GM18909 (cell line): ENCODE measurements at regions not wholly inside any gene's neighbourhood (a gene's known extent, or its start where the extent isn't known, plus 50 kb on each side); places are given as distances from the start of the nearest gene placed in this dataset.
"Not testable (repeated sequence)": the region's sequence is repeated elsewhere in the genome, so short reads cannot be mapped to it uniquely, and the experiment has no call there.

Experiments used
- ATAC-seq: cut with Tn5 transposase; IDR thresholded peaks from one replicate; pipeline ENCODE4 v1.9.1; 2021; ENCODE audit warnings: mild to moderate bottlenecking; ENCODE audit not compliant: unreplicated experiment, poor library complexity

DNA sequence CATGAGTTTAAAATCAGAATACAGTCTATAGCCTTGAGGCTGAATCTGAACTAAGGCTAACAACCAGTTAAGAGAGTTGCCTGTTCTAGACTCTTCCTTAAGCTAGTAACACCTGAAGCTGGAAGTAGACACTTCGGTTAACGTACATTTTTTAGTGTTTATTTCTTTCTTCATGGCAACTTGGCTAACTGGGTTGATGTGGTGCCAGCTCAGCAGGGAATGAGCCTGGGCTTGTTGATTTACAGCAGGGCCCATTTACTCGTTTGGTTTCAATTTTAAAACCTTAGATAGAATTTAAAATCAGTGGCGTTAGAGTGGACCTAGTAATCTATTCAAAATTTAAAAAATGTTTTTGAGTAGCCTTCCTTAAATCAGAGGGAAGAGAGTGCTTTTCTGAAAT, 137.6 kb upstream of the ESX1 start:
- no peak for ATAC-seq

DNA sequence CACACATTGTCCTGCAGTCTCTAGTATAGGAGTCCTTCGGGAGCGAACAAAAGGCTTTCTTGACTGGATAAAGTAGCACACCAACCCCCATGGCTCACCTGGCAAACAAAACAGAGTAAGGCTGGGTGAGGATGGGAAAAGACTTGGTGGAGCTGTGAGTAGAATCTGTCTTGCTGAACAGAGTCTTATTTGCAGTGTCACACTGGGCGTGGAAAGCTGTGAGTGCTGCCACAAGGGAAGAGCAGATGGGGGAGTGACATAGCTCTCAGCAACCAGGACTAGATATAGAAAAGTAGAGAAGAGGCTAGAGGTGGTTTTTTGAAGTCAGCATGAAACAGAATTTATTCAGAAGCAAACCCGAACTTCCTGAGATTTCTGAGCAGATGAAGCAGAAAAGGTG, 137.2 kb upstream of the ESX1 start:
- ATAC-seq: no peak

DNA sequence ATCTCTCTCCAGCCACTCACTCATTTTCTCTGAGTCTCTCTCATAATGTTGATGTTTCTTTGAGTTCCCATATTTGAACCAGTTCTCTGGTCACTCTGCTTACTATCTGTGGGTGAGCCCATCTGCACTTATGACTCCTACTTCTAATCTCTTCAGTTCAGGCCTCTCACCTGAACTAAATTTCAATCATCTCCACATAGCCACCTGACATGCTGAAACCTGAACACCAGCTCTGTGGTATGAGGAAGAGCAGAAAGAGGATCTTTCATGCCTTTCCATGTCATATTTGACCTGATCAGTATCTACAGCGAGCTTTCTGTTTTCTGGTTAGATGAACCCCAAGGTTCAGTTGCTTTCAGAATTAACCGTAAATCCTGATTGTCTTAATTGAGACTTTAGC, 122.2 kb upstream of the ESX1 start:
- no peak for ATAC-seq

- no peak for ATAC-seq
Observed at GRCh38 chrX:104372547-104372946, 117.8 kb upstream of the ESX1 start.

GRCh38 chrX:104370089-104370488, 115.4 kb upstream of the ESX1 start:
- ATAC-seq: no peak

DNA sequence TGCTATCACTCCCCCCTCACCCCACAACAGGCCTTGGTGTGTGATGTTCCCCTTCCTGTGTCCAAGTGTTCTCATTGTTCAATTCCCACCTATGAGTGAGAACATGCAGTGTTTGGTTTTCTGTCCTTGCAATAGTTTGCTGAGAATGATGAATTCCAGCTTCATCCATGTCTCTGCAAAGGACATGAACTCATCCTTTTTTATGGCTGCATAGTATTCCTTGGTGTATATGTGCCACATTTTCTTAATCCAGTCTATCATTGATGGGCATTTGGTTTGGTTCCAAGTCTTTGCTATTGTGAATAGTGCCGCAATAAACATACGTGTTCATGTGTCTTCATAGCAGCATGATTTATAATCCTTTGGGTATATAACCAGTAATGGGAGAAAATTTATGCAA, 106.0 kb upstream of the ESX1 start:
- ATAC-seq: not testable (repeated sequence)

DNA sequence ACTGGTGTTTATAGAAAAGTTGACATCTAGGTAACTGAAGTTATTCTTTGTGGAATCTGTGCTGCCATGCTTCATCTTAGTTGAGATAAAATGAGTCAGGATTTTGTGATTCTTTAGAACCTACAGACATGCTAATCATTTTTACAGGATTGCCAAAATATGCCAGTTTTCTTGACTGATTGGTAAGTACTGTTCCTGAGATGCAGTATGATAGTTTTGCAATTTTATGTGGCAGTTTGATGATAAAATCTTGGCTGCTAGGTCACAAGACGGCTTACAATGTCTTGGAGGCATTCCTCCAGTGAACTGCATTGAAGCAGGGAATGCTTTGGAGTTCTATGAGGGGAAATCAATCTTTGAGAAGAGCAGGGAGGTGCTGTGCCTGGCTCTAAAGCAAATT, 104.4 kb upstream of the ESX1 start:
- ATAC-seq: no peak

- no peak for ATAC-seq
Observed at GRCh38 chrX:104351173-104351769, 96.5 kb upstream of the ESX1 start.

GRCh38 chrX:104347860-104348259, 93.1 kb upstream of the ESX1 start:
- ATAC-seq: no peak

GRCh38 chrX:104343428-104344129, 88.8 kb upstream of the ESX1 start:
- peak; percentile 90 for ATAC-seq

DNA sequence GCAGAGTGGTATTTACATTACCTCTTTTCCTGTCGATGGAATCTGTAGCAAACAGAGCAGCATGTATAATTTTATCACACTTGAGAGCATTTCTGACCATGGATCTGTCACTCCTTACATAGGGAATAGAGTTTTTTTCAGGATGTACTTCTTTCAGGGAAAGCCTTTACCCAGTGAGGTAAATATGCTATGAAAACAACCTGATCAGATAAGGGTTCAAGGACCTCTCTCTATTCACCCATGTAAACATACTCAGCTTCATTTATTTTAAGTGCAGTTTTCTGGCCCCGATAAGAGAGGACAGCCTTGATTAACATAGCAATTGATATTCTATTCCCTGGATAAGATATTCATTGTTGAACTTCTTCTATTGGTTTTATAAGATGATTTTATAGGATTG, 87.3 kb upstream of the ESX1 start:
- no peak for ATAC-seq

DNA sequence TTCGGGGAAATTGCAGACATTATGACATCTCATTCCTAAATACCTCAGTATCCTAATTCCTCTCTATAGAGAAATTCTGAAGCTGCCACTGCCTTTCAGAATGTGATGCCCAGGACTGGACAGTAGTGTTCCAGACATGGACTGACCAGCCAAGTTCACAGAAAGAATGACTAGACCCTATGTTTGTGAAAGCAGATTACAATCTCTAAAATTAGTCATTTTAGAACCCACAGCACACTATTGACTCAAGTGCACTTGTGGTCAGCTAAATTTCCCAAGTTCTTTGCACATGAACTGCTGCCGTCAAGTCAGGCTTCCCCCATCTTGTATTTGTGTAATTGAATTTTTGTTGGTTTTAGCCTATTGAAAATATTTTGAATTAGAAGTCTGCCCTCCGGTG, 81.0 kb upstream of the ESX1 start:
- ATAC-seq: no peak

DNA sequence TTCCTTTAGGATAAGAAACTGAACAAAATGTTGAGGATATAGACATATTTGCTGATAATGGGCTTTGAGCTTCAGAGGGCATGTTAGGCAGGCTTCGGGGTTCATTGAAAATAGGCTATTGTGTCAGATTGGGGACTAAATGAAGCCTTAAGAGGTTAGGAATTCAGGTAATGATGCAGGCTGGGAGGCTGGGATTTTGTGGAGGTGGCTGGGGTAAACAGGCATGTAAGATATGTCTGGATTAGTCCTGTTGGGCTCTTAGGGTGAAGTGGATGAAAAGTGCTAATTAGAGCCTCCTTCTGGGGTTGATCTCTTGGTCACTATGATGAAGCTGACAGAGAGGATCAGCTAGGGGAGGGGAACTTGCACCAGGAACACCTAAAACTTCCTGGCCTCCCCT, 80.2 kb upstream of the ESX1 start:
- ATAC-seq: no peak

- ATAC-seq: no peak
Observed at GRCh38 chrX:104330966-104331365, 76.2 kb upstream of the ESX1 start.

DNA sequence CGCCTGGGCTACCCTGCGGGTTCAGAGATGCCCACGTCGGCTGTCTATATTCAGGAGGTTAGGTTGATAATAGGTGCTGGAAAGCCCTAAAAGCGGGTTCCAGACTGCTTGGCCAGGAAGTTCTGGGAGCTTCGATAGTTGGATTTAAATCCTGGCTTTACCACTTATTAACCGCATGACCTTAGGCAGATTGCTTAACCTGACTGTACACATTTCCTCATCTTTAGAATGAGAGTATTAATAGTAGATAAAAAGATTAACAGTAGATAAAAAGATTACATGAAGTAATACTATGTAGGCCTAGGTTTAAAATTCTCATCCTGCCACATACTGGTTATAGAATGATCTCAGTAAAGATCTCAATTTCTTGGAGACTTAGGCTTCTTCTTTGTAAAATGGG, 75.0 kb upstream of the ESX1 start:
- ATAC-seq: no peak

GRCh38 chrX:104325213-104325585, 70.5 kb upstream of the ESX1 start:
- no peak for ATAC-seq

- ATAC-seq: no peak
Observed at GRCh38 chrX:104324461-104325212, 69.9 kb upstream of the ESX1 start.

DNA sequence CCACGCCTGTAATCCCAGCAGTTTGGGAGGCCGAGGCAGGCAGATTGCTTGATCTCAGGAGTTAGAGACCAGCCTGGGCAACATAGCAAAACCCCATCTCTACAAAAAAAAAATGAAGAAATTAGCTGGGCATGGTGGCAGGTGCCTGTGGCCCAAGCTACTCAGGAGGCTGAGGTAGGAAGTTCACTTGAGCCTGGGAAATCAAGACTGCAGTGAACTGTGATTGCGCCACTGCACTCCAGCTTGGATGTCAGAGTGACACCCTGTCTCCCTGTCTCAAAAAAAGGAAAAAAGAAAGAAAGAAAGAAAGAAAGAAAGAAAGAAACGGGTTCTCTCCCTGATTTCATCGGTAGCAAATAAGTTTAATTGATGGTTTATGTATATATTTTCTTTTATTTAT, 64.6 kb upstream of the ESX1 start:
- ATAC-seq: no peak

- no peak for ATAC-seq
Observed at GRCh38 chrX:104318330-104319009, 63.7 kb upstream of the ESX1 start.

GRCh38 chrX:104316739-104317138, 62.0 kb upstream of the ESX1 start:
- ATAC-seq: no peak

DNA sequence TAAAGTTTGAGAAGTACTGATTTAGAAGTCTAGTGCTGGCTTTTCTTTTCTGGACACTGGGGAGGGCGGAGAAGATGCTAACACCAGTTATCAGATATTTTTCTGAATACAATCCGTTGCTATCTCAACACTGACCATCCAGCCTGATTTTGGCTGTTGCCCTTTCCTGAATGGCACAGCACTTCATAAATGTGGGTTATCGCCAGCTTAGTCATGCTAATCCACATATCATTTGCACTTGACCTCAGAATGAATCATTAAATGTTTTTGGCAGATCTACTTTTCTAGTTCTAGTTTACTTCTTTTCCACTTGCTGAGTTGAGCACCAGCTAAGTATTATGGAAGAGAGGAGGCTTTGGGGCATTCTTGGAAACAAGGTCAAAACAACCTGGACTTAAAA, 60.8 kb upstream of the ESX1 start:
- ATAC-seq: no peak
